Skeletal muscle satellite cell (primary cell): ENCODE measurements at regions not wholly inside any gene's neighbourhood (a gene's known extent, or its start where the extent isn't known, plus 50 kb on each side); places are given as distances from the start of the nearest gene placed in this dataset.
"Not testable (repeated sequence)": the region's sequence is repeated elsewhere in the genome, so short reads cannot be mapped to it uniquely, and the experiment has no call there.

Experiments used
- H3K27me3 ChIP-seq: 2 replicates; pipeline ENCODE4 v1.7.0; 2013; ENCODE audit warnings: low read length; ENCODE audit not compliant: control insufficient read depth, insufficient read depth
- H3K36me3 ChIP-seq: 2 replicates; pipeline ENCODE4 v1.7.0; 2013; ENCODE audit warnings: mild to moderate bottlenecking, control low read depth, low read length; ENCODE audit not compliant: insufficient read depth
- H3K4me1 ChIP-seq: 2 replicates; pipeline ENCODE4 v1.7.0; 2013; ENCODE audit warnings: low read length; ENCODE audit not compliant: control insufficient read depth, insufficient read depth
- H3K4me2 ChIP-seq: 2 replicates; pipeline ENCODE4 v1.7.0; 2013; ENCODE audit warnings: mild to moderate bottlenecking, low read length
- H3K4me3 ChIP-seq: 2 replicates; pipeline ENCODE4 v1.7.0; 2013; ENCODE audit warnings: low read length
- H3K9ac ChIP-seq: 2 replicates; pipeline ENCODE4 v1.7.0; 2013; ENCODE audit warnings: mild to moderate bottlenecking, low read depth, low read length, moderate library complexity
- H3K9me3 ChIP-seq: replicated peaks from 2 replicates; pipeline ENCODE4 v1.7.0; 2013; ENCODE audit warnings: mild to moderate bottlenecking, control low read depth, low read length

DNA sequence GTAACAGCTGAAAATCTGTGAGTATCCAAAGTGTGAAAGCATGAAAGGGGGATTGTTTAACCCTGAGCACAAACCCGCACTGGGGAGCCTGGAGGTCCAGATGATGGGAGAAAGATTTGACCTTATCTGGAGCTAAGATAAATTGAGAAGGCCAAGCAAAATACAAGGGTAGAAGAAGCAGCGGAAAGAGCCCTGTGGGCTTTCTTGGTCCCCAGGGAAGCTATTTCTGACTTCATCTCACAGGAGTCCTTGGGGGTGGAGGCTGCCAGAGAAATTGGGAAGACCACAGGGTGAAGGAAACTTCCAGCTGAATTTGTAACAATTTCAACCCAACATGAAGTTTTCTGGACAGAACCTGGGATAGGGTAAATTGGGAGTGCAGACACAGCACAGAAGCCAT lies 476.9 kb downstream of the MMUT start:
- Histone ChIP-seq H3K4me1 (no peaks in the 10 kb centered on the region), H3K9me3 (no peaks in the 10 kb centered on the region), H3K9ac (no peak overlapping the region), H3K27me3 (no peaks in the 10 kb centered on the region), H3K4me2 (no peak overlapping the region), H3K36me3 (no peaks in the 10 kb centered on the region), H3K4me3 (no peak overlapping the region)

DNA sequence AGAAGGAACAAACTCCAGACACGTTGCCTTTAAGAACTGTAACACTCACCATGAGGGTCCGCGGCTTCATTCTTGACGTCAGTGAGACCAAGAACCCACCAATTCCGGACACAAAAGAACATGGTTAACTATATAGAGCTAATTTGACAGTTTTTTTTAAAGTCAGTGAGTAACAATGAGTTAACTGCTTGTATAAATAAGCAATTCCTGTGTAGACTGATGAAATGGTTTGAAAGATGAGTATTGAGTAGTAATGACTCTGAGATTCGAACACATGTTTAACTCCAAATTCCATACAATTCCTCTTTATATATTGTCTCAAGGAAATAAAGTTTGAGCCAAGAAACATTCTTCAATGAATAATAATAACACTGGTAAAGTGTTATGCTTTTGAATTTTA lies 478.0 kb downstream of the MMUT start:
- Histone ChIP-seq H3K4me3 (no peak overlapping the region), H3K27me3 (no peaks in the 10 kb centered on the region), H3K9ac (no peak overlapping the region), H3K4me2 (no peak overlapping the region), H3K4me1 (no peaks in the 10 kb centered on the region), H3K36me3 (no peaks in the 10 kb centered on the region), H3K9me3 (no peaks in the 10 kb centered on the region)

DNA sequence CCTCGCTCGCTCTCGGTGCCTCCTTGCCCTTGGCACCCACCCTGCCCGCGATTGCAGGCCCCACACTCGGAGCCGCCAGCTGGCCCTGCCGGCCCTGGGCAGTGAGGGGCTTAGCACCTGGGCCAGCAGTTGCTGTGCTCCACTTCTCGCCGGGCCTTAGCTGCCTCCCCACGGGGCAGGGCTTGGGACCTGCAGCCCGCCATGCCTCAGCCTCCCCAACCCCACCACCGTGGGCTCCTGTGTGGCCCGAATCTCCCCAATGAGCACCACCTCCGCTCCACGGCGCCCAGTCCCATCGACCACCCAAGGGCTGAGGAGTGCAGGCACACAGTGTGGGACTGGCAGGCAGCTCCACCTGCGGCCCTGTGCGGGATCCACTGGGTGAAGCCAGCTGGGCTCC lies 479.1 kb downstream of the MMUT start:
- not testable (repeated sequence) for H3K4me3 ChIP-seq, H3K36me3 ChIP-seq, H3K27me3 ChIP-seq, H3K4me1 ChIP-seq, H3K9ac ChIP-seq, H3K9me3 ChIP-seq, H3K4me2 ChIP-seq

DNA sequence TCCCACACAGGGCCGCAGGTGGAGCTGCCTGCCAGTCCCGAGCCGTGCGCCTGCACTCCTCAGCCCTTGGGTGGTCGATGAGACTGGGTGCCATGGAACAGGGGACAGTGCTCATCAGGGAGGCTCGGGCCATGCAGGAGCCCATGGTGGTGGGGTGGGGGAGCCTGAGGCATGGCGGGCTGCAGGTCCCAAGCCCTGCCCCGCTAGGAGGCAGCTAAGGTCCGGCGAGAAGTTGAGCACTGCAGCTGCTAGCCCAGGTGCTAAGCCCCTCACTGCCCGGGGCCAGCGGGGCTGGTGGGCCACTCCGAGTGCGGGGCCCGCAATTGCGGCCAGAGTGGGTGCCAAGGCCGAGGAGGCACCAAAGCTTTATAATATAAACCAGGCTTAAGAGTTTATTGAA lies 479.7 kb downstream of the MMUT start:
- Histone ChIP-seq H3K4me1 (no peaks in the 10 kb centered on the region), H3K27me3 (no peaks in the 10 kb centered on the region), H3K4me2 (no peak overlapping the region), H3K9me3 (no peaks in the 10 kb centered on the region), H3K36me3 (no peaks in the 10 kb centered on the region), H3K4me3 (no peak overlapping the region), H3K9ac (no peak overlapping the region)

DNA sequence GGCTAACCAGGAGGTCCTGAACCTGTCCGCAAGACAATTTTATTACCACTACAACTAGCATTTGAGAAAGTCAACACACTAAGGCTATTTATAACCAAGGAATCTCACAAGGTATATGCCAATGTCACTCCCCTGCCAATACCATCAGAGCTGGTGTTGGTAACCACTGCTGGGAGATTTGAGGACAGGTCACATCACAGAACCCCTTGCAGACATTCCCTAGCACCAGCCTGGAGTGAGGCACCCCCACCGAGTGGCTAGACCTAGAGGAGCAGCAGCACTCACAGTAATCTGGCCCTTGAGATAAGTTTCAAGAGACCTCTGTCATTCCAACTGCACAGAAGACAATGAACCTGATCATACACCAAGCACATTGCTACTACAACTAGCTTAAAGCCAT lies 483.2 kb downstream of the MMUT start:
- no peaks in the 10 kb centered on the region for H3K4me1 ChIP-seq
- H3K9me3 ChIP-seq, result no peaks in the 10 kb centered on the region
- H3K4me3 ChIP-seq, result no peak overlapping the region
- no peaks in the 10 kb centered on the region for H3K27me3 ChIP-seq
- no peak overlapping the region for H3K4me2 ChIP-seq
- H3K36me3 ChIP-seq, result no peaks in the 10 kb centered on the region
- no peak overlapping the region for H3K9ac ChIP-seq

DNA sequence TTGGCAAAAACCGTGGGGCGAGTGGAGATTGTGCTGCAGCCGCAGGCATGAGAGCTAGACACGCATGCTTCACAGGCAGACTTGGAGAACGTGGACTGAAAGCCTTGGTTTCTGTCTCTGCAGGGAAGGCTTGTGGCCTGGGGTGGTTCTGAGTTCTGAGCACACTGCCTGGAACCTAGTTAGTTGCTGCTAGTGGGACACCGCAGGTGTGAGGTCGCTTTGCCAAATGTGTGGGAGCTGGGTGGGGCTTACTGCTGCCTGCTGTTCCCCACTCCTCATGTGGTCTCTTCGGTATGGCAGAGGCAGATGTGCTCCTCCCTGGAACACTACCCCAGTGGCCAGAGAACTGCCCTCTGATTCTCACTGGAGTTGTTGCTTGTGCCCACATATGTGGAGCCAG lies 484.0 kb downstream of the MMUT start:
- Histone ChIP-seq H3K36me3 (no peaks in the 10 kb centered on the region), H3K9ac (no peak overlapping the region), H3K4me3 (no peak overlapping the region), H3K4me1 (no peaks in the 10 kb centered on the region), H3K27me3 (no peaks in the 10 kb centered on the region), H3K9me3 (no peaks in the 10 kb centered on the region), H3K4me2 (no peak overlapping the region)

DNA sequence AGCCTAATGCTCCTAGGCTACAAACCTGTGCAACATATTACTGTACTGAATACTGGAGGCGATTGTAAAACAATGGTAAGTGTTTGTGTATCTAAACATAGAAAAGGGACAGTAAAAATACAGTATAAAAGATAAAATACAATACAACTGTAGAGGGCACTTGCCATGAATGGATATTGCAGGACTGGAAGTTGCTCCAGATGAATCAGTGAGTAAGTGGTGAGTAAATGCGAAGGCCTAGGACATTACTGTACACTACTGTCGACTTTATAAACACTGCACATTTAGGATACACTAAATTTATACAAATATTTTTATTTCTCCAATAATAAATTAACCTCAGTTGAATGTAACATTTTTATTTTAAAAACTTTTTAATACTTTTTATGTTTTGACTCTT lies 485.0 kb downstream of the MMUT start:
- no peaks in the 10 kb centered on the region for H3K9me3 ChIP-seq
- H3K4me2 ChIP-seq, result no peak overlapping the region
- no peaks in the 10 kb centered on the region for H3K27me3 ChIP-seq
- no peaks in the 10 kb centered on the region for H3K4me1 ChIP-seq
- H3K9ac ChIP-seq, result no peak overlapping the region
- H3K4me3 ChIP-seq, result no peak overlapping the region
- H3K36me3 ChIP-seq, result no peaks in the 10 kb centered on the region

DNA sequence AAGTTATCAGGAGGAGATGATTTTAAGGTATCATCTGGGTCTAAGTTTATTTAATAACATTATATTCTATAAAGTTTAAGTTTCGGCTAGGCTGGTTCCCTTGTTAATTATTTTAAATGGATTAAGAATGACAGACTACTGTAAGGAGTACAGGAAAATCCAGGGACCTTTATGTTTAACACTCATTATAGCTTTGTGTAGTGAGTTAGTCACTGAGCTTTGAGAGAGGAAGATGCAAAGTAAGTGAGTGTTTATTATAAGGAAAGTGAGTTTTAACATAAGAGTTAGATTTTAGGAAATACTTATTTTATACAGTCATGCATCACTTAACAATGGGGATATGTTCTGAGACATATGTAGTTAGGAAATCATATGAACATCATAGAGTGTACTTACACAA lies 485.5 kb downstream of the MMUT start:
- Histone ChIP-seq H3K4me2 (no peak overlapping the region), H3K9me3 (no peaks in the 10 kb centered on the region), H3K4me3 (no peak overlapping the region), H3K4me1 (no peaks in the 10 kb centered on the region), H3K9ac (no peak overlapping the region), H3K36me3 (no peaks in the 10 kb centered on the region), H3K27me3 (no peaks in the 10 kb centered on the region)

DNA sequence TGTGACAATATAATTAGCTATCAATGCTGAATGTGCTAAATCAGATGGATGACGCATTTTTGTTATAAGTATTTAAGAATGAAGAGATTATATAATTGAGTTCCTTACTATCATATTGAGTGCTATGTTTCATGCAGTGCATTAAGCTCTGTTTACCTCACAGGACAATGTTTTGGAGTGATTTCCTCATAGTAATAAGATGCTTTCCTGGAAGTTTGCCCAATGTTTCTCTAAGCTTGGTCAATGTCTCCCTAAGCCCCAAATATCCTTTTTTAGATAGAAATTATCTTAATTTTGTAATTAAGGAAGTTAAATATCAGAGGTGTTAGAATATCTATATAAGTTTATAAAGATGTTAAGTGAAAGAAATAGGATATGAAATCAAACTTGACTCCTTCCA lies 489.6 kb downstream of the MMUT start:
- Histone ChIP-seq H3K9me3 (no peaks in the 10 kb centered on the region), H3K4me3 (no peak overlapping the region), H3K27me3 (no peaks in the 10 kb centered on the region), H3K4me2 (no peak overlapping the region), H3K36me3 (no peaks in the 10 kb centered on the region), H3K4me1 (no peaks in the 10 kb centered on the region), H3K9ac (no peak overlapping the region)

DNA sequence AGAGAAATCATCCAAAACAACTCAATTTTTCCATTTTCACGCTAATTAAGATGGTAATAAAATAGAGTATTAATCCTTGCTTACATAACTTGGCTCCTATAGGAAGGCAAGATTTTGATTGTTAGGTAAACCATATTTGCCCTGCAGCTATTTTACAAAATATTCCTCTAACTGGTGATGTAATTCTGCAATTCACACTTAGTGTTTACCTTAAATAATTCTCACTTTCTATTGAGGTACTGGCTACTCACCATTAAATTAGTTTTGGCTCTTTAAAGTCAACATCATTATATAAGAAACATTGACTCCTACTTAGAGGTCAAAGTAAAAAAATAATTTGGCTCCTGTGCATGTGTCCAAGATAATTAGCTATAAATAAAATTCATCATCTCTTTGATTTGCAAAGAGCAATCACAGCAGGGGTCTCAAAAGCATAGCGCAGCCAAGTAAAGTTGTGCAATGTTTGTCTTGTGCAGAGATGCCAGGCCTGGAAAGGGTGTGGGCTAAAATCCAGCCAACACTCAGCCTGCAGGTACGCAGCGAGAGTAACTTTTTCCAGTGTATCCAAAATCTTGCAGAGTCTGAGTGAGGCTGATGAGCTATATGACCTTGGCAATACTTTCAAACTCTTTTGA lies 501.2 kb downstream of the MMUT start:
- Histone ChIP-seq H3K27me3 (no peaks in the 10 kb centered on the region), H3K4me2 (no peak overlapping the region), H3K4me3 (no peak overlapping the region), H3K36me3 (no peaks in the 10 kb centered on the region), H3K9ac (no peak overlapping the region), H3K9me3 (no peaks in the 10 kb centered on the region), H3K4me1 (no peaks in the 10 kb centered on the region)

DNA sequence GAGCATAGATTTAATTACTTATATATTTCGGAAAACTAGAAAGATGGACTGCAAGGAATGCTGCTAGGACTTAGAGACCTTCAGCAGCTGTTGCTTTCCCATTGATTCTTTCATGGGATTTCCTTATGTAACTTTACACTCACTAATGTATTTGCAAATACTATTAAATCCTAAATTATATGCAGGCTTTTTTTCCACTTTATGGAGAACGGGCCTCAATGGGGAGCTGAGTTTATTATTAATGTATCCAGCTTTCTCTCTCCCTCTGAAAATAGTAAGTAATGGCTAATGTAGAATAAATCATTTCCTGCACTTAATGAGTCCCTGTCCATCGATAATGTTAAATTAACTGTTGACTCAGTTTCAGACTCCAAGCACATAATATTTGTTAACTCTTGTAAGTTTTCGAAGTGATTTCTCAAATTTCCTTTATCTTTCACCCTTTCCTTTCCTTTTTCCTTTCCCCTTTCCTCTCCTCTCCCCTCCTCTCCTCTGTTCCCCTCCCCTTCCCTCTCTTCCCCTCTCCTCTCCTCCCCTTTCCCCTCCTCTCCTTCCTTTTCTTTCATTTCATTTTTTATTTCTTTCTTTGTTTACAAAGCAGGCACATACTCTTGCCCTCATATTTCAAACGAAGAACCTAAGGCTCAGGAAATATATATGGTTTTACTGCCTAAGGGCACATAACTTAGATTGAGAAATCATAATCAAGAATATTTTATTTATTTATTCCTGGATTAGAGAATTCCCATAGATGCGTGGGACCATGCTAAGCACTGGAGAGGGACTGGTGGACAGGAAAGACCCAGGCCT lies 503.6 kb downstream of the MMUT start:
- H3K4me2 ChIP-seq, result no peak overlapping the region
- no peak overlapping the region for H3K4me3 ChIP-seq
- H3K9me3 ChIP-seq, result no peaks in the 10 kb centered on the region
- H3K9ac ChIP-seq, result no peak overlapping the region
- no peaks in the 10 kb centered on the region for H3K27me3 ChIP-seq
- H3K36me3 ChIP-seq, result no peaks in the 10 kb centered on the region
- H3K4me1 ChIP-seq, result no peaks in the 10 kb centered on the region

DNA sequence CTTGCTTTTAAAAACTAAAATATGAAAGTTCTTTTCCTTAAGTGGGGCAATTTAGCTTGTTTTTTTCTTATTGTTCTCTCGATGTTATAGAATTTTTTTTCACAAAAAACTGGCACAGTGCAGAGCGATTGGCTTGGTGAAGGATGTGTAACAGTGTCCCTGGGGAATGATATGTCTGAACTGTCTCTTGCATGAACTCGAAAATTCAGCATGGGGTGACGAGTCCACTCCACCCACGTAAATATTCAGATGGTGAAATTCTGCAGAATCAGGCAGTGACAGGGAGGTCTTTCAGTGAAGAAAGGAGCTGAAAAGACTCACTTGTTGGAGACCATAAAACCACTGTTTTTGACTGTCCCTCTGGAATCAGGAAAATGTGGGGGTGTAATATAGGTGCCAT lies 505.3 kb downstream of the MMUT start:
- Histone ChIP-seq H3K4me3 (no peak overlapping the region), H3K4me2 (no peak overlapping the region), H3K36me3 (no peaks in the 10 kb centered on the region), H3K27me3 (no peaks in the 10 kb centered on the region), H3K4me1 (no peaks in the 10 kb centered on the region), H3K9me3 (no peaks in the 10 kb centered on the region), H3K9ac (no peak overlapping the region)
